Kidney (tissue), 13 donors: ENCODE measurements at regions not wholly inside any gene's neighbourhood (a gene's known extent, or its start where the extent isn't known, plus 50 kb on each side); places are given as distances from the start of the nearest gene placed in this dataset.

Experiments used
- DNase-seq, 5 donors: peaks; one replicate each; pipeline ENCODE4 v3.0.0-alpha.2; 2013 to 2020
- FAIRE-seq: peaks from 2 replicates; lab custom pipeline; 2012; peaks lifted over from hg19 to GRCh38; lab: Jason Lieb, UNC
- H3K27ac ChIP-seq, 2 donors: one replicate each; pipeline ENCODE4 v1.7.0; 2013; ENCODE audit warnings: low read depth in 2 of 2, low read length in 2 of 2, inconsistent platforms in 1 of 2
- H3K27me3 ChIP-seq: one replicate; pipeline ENCODE4 v1.7.1; 2013; ENCODE audit warnings: low read length, inconsistent platforms; ENCODE audit not compliant: control insufficient read depth, insufficient read depth
- H3K36me3 ChIP-seq, 3 donors: one replicate each; pipeline versions ENCODE4 v1.7.0 to v1.7.1; 2013; ENCODE audit warnings: low read length in 3 of 3, control low read depth in 1 of 3, inconsistent platforms in 1 of 3; ENCODE audit not compliant: insufficient read depth in 3 of 3, control insufficient read depth in 2 of 3
- H3K4me1 ChIP-seq, 3 donors: one replicate each; pipeline versions ENCODE4 v1.7.0 to v1.7.1; 2013; ENCODE audit warnings: low read length in 3 of 3, inconsistent platforms in 1 of 3, low read depth in 1 of 3; ENCODE audit not compliant: control insufficient read depth in 2 of 3, insufficient read depth in 2 of 3
- H3K4me3 ChIP-seq, 3 donors: one replicate each; pipeline versions ENCODE4 v1.7.0 to v1.8.1; 2013; ENCODE audit warnings: low read length in 3 of 3, control low read depth in 1 of 3, inconsistent platforms in 1 of 3
- H3K9ac ChIP-seq, 3 donors: one replicate each; pipeline versions ENCODE4 v1.7.0 to v1.7.1; 2013; ENCODE audit warnings: low read length in 3 of 3, control low read depth in 1 of 3, inconsistent platforms in 1 of 3
- H3K9me3 ChIP-seq, 3 donors: one replicate each; pipeline versions ENCODE4 v1.7.0 to v1.7.1; 2013; ENCODE audit warnings: low read length in 3 of 3, control low read depth in 1 of 3, inconsistent platforms in 1 of 3; ENCODE audit not compliant: control insufficient read depth in 2 of 3, insufficient read depth in 1 of 3
- intact Hi-C: fragments of 100-400 bp; cut with DNase I; formaldehyde crosslinking; loops from one replicate; pipeline ENCODE4 v1.11.1; 2022
- TF ChIP-seq, protein P1 (sequence below): IDR thresholded peaks from 3 replicates; pipeline ENCODE4 v1.5.1; 2012; ENCODE audit warnings: mild to moderate bottlenecking, moderate library complexity, borderline replicate concordance; ENCODE audit not compliant: insufficient read depth; ENCODE audit errors: extremely low read depth
- donor health status: control.
- donor health status: control.
- donor health status: control.
- donor health status: control.
- donor health status: control.
- donor health status: DM: yes; HTN: yes; CAD: no.
- donor health status: Normal renal cell carcinoma (clear cell type).

DNA sequence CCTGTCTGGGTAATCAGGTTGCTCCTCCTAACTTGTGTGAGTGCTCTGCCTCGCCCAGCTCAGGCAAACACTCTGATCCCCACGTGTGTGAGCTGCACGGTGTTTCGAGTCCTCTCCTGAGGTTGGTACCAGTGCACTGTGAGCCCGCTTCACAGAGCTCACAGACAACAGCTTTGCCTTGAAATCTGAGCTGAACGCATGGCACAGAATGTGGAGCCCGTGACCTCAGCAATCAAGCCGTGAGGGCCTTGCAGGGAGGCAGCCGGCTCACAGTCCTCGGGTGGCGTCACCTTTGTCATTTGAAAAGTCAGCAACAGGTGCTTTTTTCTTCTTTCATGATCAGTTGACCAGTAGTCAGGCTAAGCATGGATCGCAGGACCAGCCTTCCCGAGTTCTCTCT, 60.2 kb upstream of the ADGRA1 start:
- H3K4me3 ChIP-seq = no peak overlapping the region
- H3K9me3 ChIP-seq = no peaks in the 10 kb centered on the region
- no peak overlapping the region for H3K9ac ChIP-seq
- H3K27ac ChIP-seq = no peak overlapping the region
- peak in 3 of 5 donors; percentile 73 to 82 (median 80) for DNase-seq
- FAIRE-seq = no peak
- H3K4me1 ChIP-seq = no peaks in the 10 kb centered on the region
- H3K36me3 ChIP-seq = no peaks in the 10 kb centered on the region
- TF ChIP-seq, protein P1, sequence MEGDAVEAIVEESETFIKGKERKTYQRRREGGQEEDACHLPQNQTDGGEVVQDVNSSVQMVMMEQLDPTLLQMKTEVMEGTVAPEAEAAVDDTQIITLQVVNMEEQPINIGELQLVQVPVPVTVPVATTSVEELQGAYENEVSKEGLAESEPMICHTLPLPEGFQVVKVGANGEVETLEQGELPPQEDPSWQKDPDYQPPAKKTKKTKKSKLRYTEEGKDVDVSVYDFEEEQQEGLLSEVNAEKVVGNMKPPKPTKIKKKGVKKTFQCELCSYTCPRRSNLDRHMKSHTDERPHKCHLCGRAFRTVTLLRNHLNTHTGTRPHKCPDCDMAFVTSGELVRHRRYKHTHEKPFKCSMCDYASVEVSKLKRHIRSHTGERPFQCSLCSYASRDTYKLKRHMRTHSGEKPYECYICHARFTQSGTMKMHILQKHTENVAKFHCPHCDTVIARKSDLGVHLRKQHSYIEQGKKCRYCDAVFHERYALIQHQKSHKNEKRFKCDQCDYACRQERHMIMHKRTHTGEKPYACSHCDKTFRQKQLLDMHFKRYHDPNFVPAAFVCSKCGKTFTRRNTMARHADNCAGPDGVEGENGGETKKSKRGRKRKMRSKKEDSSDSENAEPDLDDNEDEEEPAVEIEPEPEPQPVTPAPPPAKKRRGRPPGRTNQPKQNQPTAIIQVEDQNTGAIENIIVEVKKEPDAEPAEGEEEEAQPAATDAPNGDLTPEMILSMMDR = no peak
- intact Hi-C loops = no loop called here
- H3K27me3 ChIP-seq = no peaks in the 10 kb centered on the region

DNA sequence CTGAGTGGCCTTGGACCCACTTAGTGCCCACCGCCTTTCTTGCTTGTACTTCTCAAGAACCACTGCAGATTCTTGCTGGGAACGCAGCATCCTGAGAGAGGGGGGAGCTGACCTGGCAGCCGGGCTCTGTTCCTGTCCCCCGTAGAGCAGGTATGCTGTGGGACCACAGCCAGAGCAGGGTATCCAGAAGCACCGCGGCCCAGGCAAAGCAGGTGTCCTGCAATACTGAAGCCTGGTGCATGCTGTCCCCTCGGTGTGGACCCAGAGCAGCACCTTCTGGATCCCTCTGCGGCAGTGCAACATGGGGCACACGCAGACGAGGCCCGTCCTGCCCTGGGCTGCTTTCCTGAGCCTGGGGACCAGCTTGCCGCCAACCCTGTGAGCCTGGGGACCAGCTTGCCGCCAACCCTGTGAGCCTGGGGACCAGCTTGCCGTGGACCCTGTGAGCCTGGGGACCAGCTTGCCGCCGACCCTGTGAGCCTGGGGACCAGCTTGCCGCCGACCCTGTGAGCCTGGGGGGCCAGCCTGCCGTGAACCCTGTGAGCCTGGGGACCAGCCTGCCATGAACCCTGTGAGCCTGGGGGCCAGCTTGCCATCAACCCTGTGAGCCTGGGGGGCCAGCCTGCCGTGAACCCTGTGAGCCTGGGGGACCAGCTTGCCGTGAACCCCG, 60.9 kb upstream of the ADGRA1 start:
- FAIRE-seq (no peak), DNase-seq (peak in 1 of 5 donors; percentile 67)
- intact Hi-C loops = no loop called here
- no peak overlapping the region for H3K27ac ChIP-seq
- no peaks in the 10 kb centered on the region for H3K36me3 ChIP-seq
- no peak overlapping the region for H3K4me3 ChIP-seq
- no peak overlapping the region for H3K9ac ChIP-seq
- H3K4me1 ChIP-seq = no peaks in the 10 kb centered on the region
- no peaks in the 10 kb centered on the region for H3K27me3 ChIP-seq
- no peaks in the 10 kb centered on the region for H3K9me3 ChIP-seq
- TF ChIP-seq, protein P1 = no peak

- Histone ChIP-seq H3K27me3 (no peaks in the 10 kb centered on the region), H3K27ac (no peak overlapping the region), H3K4me1 (no peaks in the 10 kb centered on the region), H3K9ac (no peak overlapping the region), H3K36me3 (no peaks in the 10 kb centered on the region), H3K9me3 (no peaks in the 10 kb centered on the region), H3K4me3 (no peak overlapping the region)
- peak in 1 of 5 donors; percentile 58 for DNase-seq
- intact Hi-C loops = no loop called here
- TF ChIP-seq, protein P1 = no peak
- FAIRE-seq = no peak
Measured at GRCh38 chr10:133026171-133026570, 61.6 kb upstream of the ADGRA1 start.
